SK-N-SH (cell line): ENCODE measurements at regions not wholly inside any gene's neighbourhood (a gene's known extent, or its start where the extent isn't known, plus 50 kb on each side); places are given as distances from the start of the nearest gene placed in this dataset.

Experiments used
- CTCF ChIP-seq: fragments of 200-600 bp; sonication (generic); IDR thresholded peaks from 2 replicates; pipeline ENCODE4 v1.6.1; 2017; ENCODE audit warnings: antibody characterized with exemption, mild to moderate bottlenecking, moderate library complexity
- EP300 ChIP-seq, 2 experiments: IDR thresholded peaks; 2 replicates each; pipeline versions ENCODE4 v1.4.0 to v1.6.1; 2012; ENCODE audit warnings: borderline replicate concordance in 1 of 2, low read depth in 1 of 2, low read length in 1 of 2
- EZH2phosphoT487 ChIP-seq: fragments of 200-600 bp; sonication (generic); IDR thresholded peaks from 2 replicates; pipeline ENCODE4 v1.6.1; 2017; ENCODE audit warnings: low read depth, mixed run types, mild to moderate bottlenecking, antibody characterized with exemption, moderate library complexity, borderline replicate concordance
- GABPA ChIP-seq: IDR thresholded peaks from 2 replicates; pipeline ENCODE4 v1.4.0; 2012; ENCODE audit warnings: low read depth, mild to moderate bottlenecking
- IRF3 ChIP-seq: fragments of 150-350 bp; IDR thresholded peaks from 2 replicates; pipeline ENCODE4 v1.6.1; 2016; ENCODE audit warnings: mild to moderate bottlenecking, low read depth, low read length
- MAX ChIP-seq: IDR thresholded peaks from 2 replicates; pipeline ENCODE4 v1.4.0; 2012; ENCODE audit warnings: low read depth
- MEF2A ChIP-seq: IDR thresholded peaks from 2 replicates; pipeline ENCODE4 v1.4.0; 2012; ENCODE audit warnings: low read depth, borderline replicate concordance
- MXI1 ChIP-seq: IDR thresholded peaks from 2 replicates; pipeline ENCODE4 v1.6.1; 2012; ENCODE audit warnings: mild to moderate bottlenecking, low read depth, low read length, improper control_type of control experiment
- NRF1 ChIP-seq: IDR thresholded peaks from 2 replicates; pipeline ENCODE4 v1.6.1; 2012; ENCODE audit warnings: low read depth, mild to moderate bottlenecking, low read length
- REST ChIP-seq: IDR thresholded peaks from 2 replicates; pipeline ENCODE4 v1.6.1; 2012; ENCODE audit warnings: mild to moderate bottlenecking, low read depth, low read length, moderate library complexity
- TAF1 ChIP-seq: IDR thresholded peaks from 2 replicates; pipeline ENCODE4 v1.6.1; 2012; ENCODE audit warnings: low read depth, mild to moderate bottlenecking, low read length, moderate library complexity, borderline replicate concordance

- TF ChIP-seq CTCF (no peak), MAX (no peak), IRF3 (no peak), MXI1 (no peak), NRF1 (no peak), EP300 (IDR thresholded peaks at IDR 0.05; ENCODE audit: borderline replicate concordance in 1 of 2, low read depth in 1 of 2, low read length in 1 of 2) (no peak), REST (no peak), EZH2phosphoT487 (no peak), TAF1 (no peak), MEF2A (no peak), GABPA (no peak)
Observed at GRCh38 chr12:30010071-30011052, 226.6 kb upstream of the TMTC1 start.
